Nephron (organoid): ENCODE measurements at regions not wholly inside any gene's neighbourhood (a gene's known extent, or its start where the extent isn't known, plus 50 kb on each side); places are given as distances from the start of the nearest gene placed in this dataset.

Source experiments
- H3K27ac Mint-ChIP-seq, 3 experiments: 2 replicates each; pipeline ENCODE4 v1.8.0; 2020; ENCODE audit warnings: mixed read lengths in 3 of 3, mild to moderate bottlenecking in 2 of 3, moderate library complexity in 1 of 3
- H3K27me3 Mint-ChIP-seq: 2 replicates; pipeline ENCODE4 v1.8.0; 2021; ENCODE audit warnings: low read depth, mild to moderate bottlenecking, moderate library complexity, mixed read lengths
- H3K36me3 Mint-ChIP-seq: 2 replicates; pipeline ENCODE4 v1.8.0; 2020; ENCODE audit warnings: low read depth, mixed read lengths
- H3K4me1 Mint-ChIP-seq: 2 replicates; pipeline ENCODE4 v1.8.0; 2020; ENCODE audit warnings: mixed read lengths
- H3K4me3 Mint-ChIP-seq, 3 experiments: 2 replicates each; pipeline ENCODE4 v1.8.0; 2020; ENCODE audit warnings: mild to moderate bottlenecking in 3 of 3, mixed read lengths in 3 of 3, moderate library complexity in 2 of 3
- H3K9me3 Mint-ChIP-seq: 2 replicates; pipeline ENCODE4 v1.8.0; 2020; ENCODE audit warnings: mixed read lengths
- TF ChIP-seq, protein P1 (sequence below), 3 experiments: fragments of 200-600 bp; sonication (generic); IDR thresholded peaks; one replicate each; pipeline ENCODE4 v1.5.0; 2021; ENCODE audit warnings: antibody characterized with exemption in 3 of 3; ENCODE audit not compliant: unreplicated experiment in 3 of 3

DNA sequence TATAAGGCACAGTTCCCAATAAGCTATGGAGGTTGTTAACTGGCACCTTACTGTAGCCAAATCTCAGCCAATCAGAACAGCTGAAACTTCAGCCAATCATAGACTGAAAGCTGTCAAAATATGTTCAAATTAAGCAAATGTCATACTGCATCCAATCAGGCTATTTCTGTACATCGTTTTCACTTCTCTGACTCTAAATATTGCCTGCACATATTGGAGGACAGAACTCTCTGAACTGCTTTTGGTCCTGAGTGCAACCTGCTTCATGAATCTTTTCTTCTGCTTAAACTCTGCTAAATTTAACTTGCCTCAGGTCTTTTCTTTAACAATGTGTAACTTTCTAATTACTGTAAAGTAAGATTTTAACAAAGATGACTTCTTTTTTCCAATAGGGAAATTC, 1198.9 kb upstream of the PCDH7 start:
- Mint-ChIP-seq H3K27me3 (no peaks in the 10 kb centered on the region), H3K4me1 (no peaks in the 10 kb centered on the region), H3K36me3 (no peaks in the 10 kb centered on the region), H3K27ac (no peak overlapping the region), H3K4me3 (no peak overlapping the region), H3K9me3 (peaks cover 14% of the 10 kb centered on the region)
- TF ChIP-seq, protein P1, sequence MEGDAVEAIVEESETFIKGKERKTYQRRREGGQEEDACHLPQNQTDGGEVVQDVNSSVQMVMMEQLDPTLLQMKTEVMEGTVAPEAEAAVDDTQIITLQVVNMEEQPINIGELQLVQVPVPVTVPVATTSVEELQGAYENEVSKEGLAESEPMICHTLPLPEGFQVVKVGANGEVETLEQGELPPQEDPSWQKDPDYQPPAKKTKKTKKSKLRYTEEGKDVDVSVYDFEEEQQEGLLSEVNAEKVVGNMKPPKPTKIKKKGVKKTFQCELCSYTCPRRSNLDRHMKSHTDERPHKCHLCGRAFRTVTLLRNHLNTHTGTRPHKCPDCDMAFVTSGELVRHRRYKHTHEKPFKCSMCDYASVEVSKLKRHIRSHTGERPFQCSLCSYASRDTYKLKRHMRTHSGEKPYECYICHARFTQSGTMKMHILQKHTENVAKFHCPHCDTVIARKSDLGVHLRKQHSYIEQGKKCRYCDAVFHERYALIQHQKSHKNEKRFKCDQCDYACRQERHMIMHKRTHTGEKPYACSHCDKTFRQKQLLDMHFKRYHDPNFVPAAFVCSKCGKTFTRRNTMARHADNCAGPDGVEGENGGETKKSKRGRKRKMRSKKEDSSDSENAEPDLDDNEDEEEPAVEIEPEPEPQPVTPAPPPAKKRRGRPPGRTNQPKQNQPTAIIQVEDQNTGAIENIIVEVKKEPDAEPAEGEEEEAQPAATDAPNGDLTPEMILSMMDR (IDR thresholded peaks at IDR 0.05; ENCODE audit: unreplicated experiment in 3 of 3) = no peak

DNA sequence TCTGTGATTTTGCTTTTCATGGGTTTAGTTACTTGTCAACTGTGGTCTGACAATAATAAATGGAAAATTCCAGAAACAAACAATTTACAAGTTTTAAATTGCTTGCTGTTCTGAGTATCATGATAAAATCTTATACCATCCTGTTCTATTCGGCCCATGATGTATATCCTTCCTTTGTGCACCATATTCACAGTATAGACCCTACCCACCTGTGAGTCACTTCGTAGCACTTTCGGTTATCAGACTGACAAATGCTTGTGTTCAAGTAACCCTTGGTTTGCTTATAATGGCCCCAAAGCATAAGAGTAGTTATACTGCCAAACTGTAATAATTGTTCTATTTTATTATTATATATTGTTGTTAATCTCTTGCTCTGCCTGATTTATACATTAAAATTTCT, 1183.4 kb upstream of the PCDH7 start:
- Mint-ChIP-seq H3K4me3 (no peak overlapping the region), H3K4me1 (no peaks in the 10 kb centered on the region), H3K27me3 (no peaks in the 10 kb centered on the region), H3K36me3 (no peaks in the 10 kb centered on the region), H3K27ac (no peak overlapping the region), H3K9me3 (peaks cover 3% of the 10 kb centered on the region)
- TF ChIP-seq, protein P1 (IDR thresholded peaks at IDR 0.05; ENCODE audit: unreplicated experiment in 3 of 3) = no peak

DNA sequence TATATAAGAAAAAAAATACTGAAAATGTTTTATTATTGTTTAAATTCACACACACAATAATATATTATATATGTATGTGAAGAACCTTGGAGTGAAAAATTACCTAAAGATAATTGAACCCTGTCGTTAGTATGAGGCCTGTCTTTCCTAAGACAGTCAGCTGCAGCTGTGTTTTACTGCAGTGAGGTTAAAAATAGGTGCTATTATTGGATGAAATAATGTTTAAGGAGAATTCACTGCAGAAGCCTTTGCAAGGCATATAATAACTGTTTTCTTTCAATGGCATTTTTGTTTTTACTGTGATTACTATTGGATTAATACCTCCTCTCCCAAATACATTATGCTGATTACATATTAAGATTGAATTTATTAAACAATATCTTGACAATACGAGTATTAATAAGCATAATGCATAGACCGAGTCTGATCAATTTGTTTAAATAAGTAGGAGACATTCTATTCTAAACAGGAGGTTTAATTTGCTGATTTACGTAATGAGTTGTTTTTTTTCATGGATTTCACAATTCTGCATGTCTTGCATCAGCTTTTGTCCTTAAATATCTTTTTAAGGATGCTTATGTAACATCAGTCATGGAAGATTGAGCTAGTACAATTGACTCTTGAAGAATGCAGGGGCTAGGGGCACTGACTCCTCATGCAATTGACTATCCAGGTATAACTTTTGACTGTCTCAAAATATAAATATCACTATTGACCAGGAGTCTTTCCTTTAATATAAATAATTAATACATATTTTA, 1181.1 kb upstream of the PCDH7 start:
- H3K36me3 Mint-ChIP-seq = no peaks in the 10 kb centered on the region
- TF ChIP-seq, protein P1 (IDR thresholded peaks at IDR 0.05; ENCODE audit: unreplicated experiment in 3 of 3) = no peak

DNA sequence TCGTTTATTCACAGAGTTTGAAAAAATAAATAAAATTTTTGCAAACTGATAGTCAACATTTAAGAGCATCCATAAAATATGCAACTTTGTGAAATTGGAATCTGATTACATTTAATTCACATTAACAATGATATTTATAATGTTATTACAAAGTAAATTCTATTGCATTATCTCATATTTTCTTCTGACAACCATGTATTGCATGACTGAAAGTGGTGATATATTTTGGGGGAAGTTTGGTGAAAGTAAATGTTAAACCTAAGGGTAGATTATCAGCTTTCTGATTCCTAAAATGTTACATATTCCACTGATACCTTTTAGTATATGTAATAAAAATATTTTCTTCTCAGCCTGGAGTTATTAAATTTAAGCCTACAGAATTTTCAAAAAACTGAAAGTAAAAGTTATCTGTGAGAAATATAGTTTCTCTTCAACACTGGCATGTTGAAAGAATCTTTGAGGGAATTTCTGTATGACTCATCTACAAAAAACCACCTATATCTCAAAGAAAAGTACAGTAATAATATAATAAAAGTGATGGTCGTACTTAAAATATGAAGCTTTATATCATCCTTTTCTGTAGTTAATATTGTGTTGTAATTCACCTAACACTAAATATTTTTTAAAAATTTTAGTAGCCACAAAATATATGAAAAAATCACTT, 1179.6 kb upstream of the PCDH7 start:
- Mint-ChIP-seq H3K27ac (no peak overlapping the region), H3K36me3 (no peaks in the 10 kb centered on the region), H3K4me3 (no peak overlapping the region), H3K4me1 (no peaks in the 10 kb centered on the region), H3K27me3 (peaks cover 3% of the 10 kb centered on the region), H3K9me3 (no peaks in the 10 kb centered on the region)
- TF ChIP-seq, protein P1 (IDR thresholded peaks at IDR 0.05; ENCODE audit: unreplicated experiment in 3 of 3) = no peak

More for the DNA sequence above, 1181.1 kb upstream of the PCDH7 start:
- H3K27ac Mint-ChIP-seq = no peak overlapping the region
- no peak overlapping the region for H3K4me3 Mint-ChIP-seq
- no peaks in the 10 kb centered on the region for H3K9me3 Mint-ChIP-seq
- H3K27me3 Mint-ChIP-seq = peaks cover 3% of the 10 kb centered on the region
- no peaks in the 10 kb centered on the region for H3K4me1 Mint-ChIP-seq

DNA sequence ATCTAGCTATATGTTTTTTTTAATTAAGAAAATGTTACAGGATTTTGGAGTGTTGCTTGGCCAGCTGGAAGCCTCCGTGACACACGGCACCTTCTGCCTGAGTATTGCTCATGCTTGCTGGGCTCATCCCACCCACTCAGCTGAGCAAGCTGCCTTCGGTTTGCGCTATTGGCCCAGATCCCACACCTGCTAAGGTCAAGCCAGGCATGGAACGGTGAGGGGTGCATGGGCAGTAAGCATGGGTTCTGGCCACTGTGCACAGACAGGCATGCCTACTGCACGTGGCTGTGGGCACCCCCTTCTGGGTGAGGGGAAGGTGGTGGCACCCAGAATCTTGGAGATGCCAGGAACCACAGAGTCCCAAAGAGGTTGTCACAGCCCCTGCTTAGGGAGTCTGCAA, 1178.4 kb upstream of the PCDH7 start:
- Mint-ChIP-seq H3K4me1 (no peaks in the 10 kb centered on the region), H3K36me3 (no peaks in the 10 kb centered on the region)
- TF ChIP-seq, protein P1 (IDR thresholded peaks at IDR 0.05; ENCODE audit: unreplicated experiment in 3 of 3) = no peak

More for the DNA sequence above, 1178.4 kb upstream of the PCDH7 start:
- Mint-ChIP-seq H3K9me3 (no peaks in the 10 kb centered on the region), H3K27ac (no peak overlapping the region), H3K4me3 (no peak overlapping the region), H3K27me3 (peaks cover 3% of the 10 kb centered on the region)
